Activated B cell treated with CpG ODN at 0.5 μM for 24 hours (primary cell): ENCODE measurements at regions not wholly inside any gene's neighbourhood (a gene's known extent, or its start where the extent isn't known, plus 50 kb on each side); places are given as distances from the start of the nearest gene placed in this dataset.

Experiments used
- ATAC-seq: fragments of 200-7000 bp; cut with Tn5 transposase; one replicate; pipeline ENCODE4 v1.10.0; 2021; ENCODE audit warnings: low read depth, mild to moderate bottlenecking, moderate library complexity
- CTCF ChIA-PET: fragments of 350-600 bp; sonication (Branson Sonifier 250); formaldehyde crosslinking; loops from one replicate; lab custom pipeline; 2021; ENCODE audit warnings: antibody characterized with exemption; lab: Charles Lee
- POLR2A ChIA-PET: fragments of 350-600 bp; sonication (Branson Sonifier 250); formaldehyde crosslinking; loops from one replicate; lab custom pipeline; 2021; ENCODE audit warnings: antibody characterized with exemption; lab: Charles Lee
- DNase-seq: peaks from one replicate; pipeline ENCODE4 v3.0.0; 2022
- H3K27ac Mint-ChIP-seq: one replicate; pipeline ENCODE4 v1.8.0; 2020; ENCODE audit warnings: mixed read lengths
- H3K27me3 Mint-ChIP-seq: one replicate; pipeline ENCODE4 v1.8.0; 2021; ENCODE audit warnings: mixed read lengths
- H3K36me3 Mint-ChIP-seq: one replicate; pipeline ENCODE4 v1.8.0; 2021; ENCODE audit warnings: low read depth, mixed read lengths
- H3K4me1 Mint-ChIP-seq: one replicate; pipeline ENCODE4 v1.8.0; 2021; ENCODE audit warnings: mixed read lengths
- H3K4me3 Mint-ChIP-seq: one replicate; pipeline ENCODE4 v1.8.0; 2020; ENCODE audit warnings: mild to moderate bottlenecking, mixed read lengths
- H3K9me3 Mint-ChIP-seq: one replicate; pipeline ENCODE4 v1.8.0; 2020; ENCODE audit warnings: mixed read lengths
- CTCF ChIP-seq: fragments of 200-600 bp; IDR thresholded peaks from one replicate; pipeline ENCODE4 v1.8.0; 2022; ENCODE audit warnings: antibody characterized with exemption, mild to moderate bottlenecking
- intact Hi-C: fragments of 100-400 bp; cut with micrococcal nuclease; formaldehyde crosslinking; loops from one replicate; pipeline ENCODE4 v1.15.1; 2024

- H3K27ac Mint-ChIP-seq, result no peak overlapping the region
- intact Hi-C loops, result no loop called here
- no peaks in the 10 kb centered on the region for H3K4me1 Mint-ChIP-seq
- ChIA-PET CTCF (no interaction called here), POLR2A (no interaction called here)
- peaks cover 3% of the 10 kb centered on the region for H3K27me3 Mint-ChIP-seq
- no peak for ATAC-seq
- no peak overlapping the region for H3K4me3 Mint-ChIP-seq
- TF ChIP-seq CTCF, result no peak
- H3K9me3 Mint-ChIP-seq, result no peaks in the 10 kb centered on the region
- DNase-seq, result no peak
- H3K36me3 Mint-ChIP-seq, result no peaks in the 10 kb centered on the region
These were observed 244.0 kb upstream of the SFRP2 start for GRCh38 chr4:154032914-154033313.

- intact Hi-C loops, result no loop called here
- no peaks in the 10 kb centered on the region for H3K36me3 Mint-ChIP-seq
- no peak overlapping the region for H3K4me3 Mint-ChIP-seq
- H3K27me3 Mint-ChIP-seq, result peaks cover 3% of the 10 kb centered on the region
- DNase-seq (no peak), ATAC-seq (no peak)
- ChIA-PET CTCF (no interaction called here), POLR2A (no interaction called here)
- H3K4me1 Mint-ChIP-seq, result no peaks in the 10 kb centered on the region
- TF ChIP-seq CTCF, result no peak
- H3K9me3 Mint-ChIP-seq, result no peaks in the 10 kb centered on the region
- H3K27ac Mint-ChIP-seq, result no peak overlapping the region
These were observed 241.9 kb upstream of the SFRP2 start for GRCh38 chr4:154030746-154031145.

- DNase-seq (no peak), ATAC-seq (no peak)
- Mint-ChIP-seq H3K4me1 (no peaks in the 10 kb centered on the region), H3K27ac (no peak overlapping the region), H3K36me3 (no peaks in the 10 kb centered on the region), H3K27me3 (peaks cover 3% of the 10 kb centered on the region), H3K9me3 (no peaks in the 10 kb centered on the region), H3K4me3 (no peak overlapping the region)
- intact Hi-C loops, result no loop called here
- TF ChIP-seq CTCF, result no peak
- ChIA-PET CTCF (no interaction called here), POLR2A (no interaction called here)
These were observed 241.3 kb upstream of the SFRP2 start for GRCh38 chr4:154030152-154030551.

GRCh38 chr4:154029171-154029570, 240.3 kb upstream of the SFRP2 start:
- no peaks in the 10 kb centered on the region for H3K4me1 Mint-ChIP-seq
- ChIA-PET CTCF (no interaction called here), POLR2A (no interaction called here)
- H3K27ac Mint-ChIP-seq, result no peak overlapping the region
- peaks cover 3% of the 10 kb centered on the region for H3K27me3 Mint-ChIP-seq
- no peak for ATAC-seq
- DNase-seq, result no peak
- H3K9me3 Mint-ChIP-seq, result no peaks in the 10 kb centered on the region
- no peak overlapping the region for H3K4me3 Mint-ChIP-seq
- no peaks in the 10 kb centered on the region for H3K36me3 Mint-ChIP-seq
- intact Hi-C loops, result no loop called here
- no peak for TF ChIP-seq CTCF

GRCh38 chr4:154025110-154025509, 236.2 kb upstream of the SFRP2 start:
- Mint-ChIP-seq H3K4me3 (no peak overlapping the region), H3K27ac (no peak overlapping the region), H3K9me3 (no peaks in the 10 kb centered on the region), H3K4me1 (no peaks in the 10 kb centered on the region), H3K27me3 (no peaks in the 10 kb centered on the region), H3K36me3 (no peaks in the 10 kb centered on the region)
- ChIA-PET CTCF (no interaction called here), POLR2A (no interaction called here)
- no peak for TF ChIP-seq CTCF
- ATAC-seq (no peak), DNase-seq (no peak)
- intact Hi-C loops, result no loop called here
